ENCODE measurements at regions not wholly inside any gene's neighbourhood (a gene's known extent, or its start where the extent isn't known, plus 50 kb on each side); places are given as distances from the start of the nearest gene placed in this dataset.

DNA sequence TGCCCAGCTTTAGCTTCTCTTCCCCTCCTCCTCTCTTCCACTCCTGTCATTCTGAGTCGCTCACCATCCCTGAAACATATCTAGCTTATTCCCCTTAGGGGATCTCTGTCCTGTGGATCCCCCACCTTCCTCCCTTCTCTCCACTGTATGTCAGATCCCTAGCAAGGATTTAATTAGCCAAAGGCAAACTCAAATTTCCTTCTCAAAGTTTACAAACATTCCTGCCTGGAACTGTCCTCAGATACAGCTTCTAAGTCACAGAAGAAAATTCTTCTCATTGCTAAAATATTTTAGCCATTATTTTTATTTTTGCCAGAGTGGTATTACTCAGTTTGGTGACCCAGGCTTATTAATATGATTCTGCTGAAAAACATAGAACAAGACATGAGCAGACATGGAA is 315.3 kb downstream of the CYP26B1 start:
- TF ChIP-seq POLR2A (IDR thresholded peaks at IDR 0.05), result no peak
- TF ChIP-seq, protein P1, sequence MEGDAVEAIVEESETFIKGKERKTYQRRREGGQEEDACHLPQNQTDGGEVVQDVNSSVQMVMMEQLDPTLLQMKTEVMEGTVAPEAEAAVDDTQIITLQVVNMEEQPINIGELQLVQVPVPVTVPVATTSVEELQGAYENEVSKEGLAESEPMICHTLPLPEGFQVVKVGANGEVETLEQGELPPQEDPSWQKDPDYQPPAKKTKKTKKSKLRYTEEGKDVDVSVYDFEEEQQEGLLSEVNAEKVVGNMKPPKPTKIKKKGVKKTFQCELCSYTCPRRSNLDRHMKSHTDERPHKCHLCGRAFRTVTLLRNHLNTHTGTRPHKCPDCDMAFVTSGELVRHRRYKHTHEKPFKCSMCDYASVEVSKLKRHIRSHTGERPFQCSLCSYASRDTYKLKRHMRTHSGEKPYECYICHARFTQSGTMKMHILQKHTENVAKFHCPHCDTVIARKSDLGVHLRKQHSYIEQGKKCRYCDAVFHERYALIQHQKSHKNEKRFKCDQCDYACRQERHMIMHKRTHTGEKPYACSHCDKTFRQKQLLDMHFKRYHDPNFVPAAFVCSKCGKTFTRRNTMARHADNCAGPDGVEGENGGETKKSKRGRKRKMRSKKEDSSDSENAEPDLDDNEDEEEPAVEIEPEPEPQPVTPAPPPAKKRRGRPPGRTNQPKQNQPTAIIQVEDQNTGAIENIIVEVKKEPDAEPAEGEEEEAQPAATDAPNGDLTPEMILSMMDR (IDR thresholded peaks at IDR 0.05), result no peak
